ENCODE measurements at regions not wholly inside any gene's neighbourhood (a gene's known extent, or its start where the extent isn't known, plus 50 kb on each side); places are given as distances from the start of the nearest gene placed in this dataset.

DNA sequence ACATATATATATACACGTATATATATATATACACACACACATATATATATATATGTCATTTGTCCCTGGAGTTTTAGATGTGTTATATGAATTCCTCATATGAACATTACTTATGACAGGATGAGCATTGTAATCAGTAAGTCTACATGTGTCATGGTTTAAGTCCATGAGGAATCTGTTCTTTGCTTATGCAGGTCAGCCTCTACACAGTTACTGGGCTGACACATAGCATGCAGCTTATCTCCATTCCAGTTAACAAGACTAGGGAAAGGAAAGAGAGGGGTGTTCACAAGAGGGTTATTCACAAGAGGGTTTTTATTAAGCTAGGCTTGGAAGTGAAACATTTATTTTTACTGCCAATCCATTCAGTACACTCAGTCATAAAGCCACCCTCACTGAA, 226.7 kb downstream of the SNX13 start:
- POLR2A ChIA-PET: no interaction called here
- no peak overlapping the region for H2AFZ ChIP-seq (ENCODE audit: low read length)
- no peak for DNase-seq (ENCODE audit: low spot score)
- no peak overlapping the region for H3K4me3 ChIP-seq (ENCODE audit: low read depth, low read length, poor library complexity, severe bottlenecking)
- H3K79me2 ChIP-seq (ENCODE audit: insufficient read depth, low read depth, low read length): no peaks in the 10 kb centered on the region
- no peak overlapping the region for H3K27ac ChIP-seq (ENCODE audit: low read depth, low read length, poor library complexity, severe bottlenecking)
- no peaks in the 10 kb centered on the region for H3K36me3 ChIP-seq (ENCODE audit: insufficient read depth, low read length)
- CTCF ChIA-PET (ENCODE audit: unreplicated experiment): no interaction called here
- H3K9me2 ChIP-seq (ENCODE audit: insufficient read depth, low read length): no peaks in the 10 kb centered on the region
- no TSS peak for BruUV-seq (replicated peaks)
- H3K4me1 ChIP-seq (ENCODE audit: insufficient read depth, low read length, poor library complexity, severe bottlenecking): no peaks in the 10 kb centered on the region
- H3K4me2 ChIP-seq (ENCODE audit: low read length): no peak overlapping the region
- intact Hi-C loops (cut with micrococcal nuclease; ENCODE audit: unreplicated experiment): no loop called here
- no peaks in the 10 kb centered on the region for H4K20me1 ChIP-seq (ENCODE audit: insufficient read depth, low read length)
- no peak for TF ChIP-seq EZH2phosphoT487 (IDR thresholded peaks at IDR 0.05; ENCODE audit: borderline replicate concordance, low read depth, low read length)
- no peaks in the 10 kb centered on the region for H3K9me3 ChIP-seq (ENCODE audit: low read length)

DNA sequence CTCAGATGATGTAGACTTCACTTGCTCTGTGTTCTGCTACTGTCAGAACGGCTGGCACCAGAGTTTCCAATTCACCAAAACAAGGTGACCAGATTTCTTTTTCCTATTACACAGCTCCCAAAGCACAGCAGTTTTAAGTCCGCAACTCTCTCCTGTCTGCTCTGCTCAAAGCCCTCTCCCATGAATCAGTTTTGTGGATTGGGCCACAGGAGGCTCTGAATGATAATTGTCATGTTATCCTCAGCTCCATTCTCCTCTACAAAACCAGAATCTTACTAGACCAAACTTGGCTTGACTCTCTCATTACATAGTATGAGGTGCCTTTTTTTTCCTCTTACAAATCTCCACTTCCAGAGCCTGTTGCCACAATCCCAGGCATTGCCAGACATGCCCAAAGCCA, 223.5 kb downstream of the SNX13 start:
- CTCF ChIA-PET (ENCODE audit: unreplicated experiment): no interaction called here
- no peak for DNase-seq (ENCODE audit: low spot score)
- POLR2A ChIA-PET: interaction anchor here (0.6 to 0.7 kb wide), 3 partner anchors 16 to 430 kb away, joined by 3 read pairs; no protein-coding TSS in a partner anchor
- no peak for TF ChIP-seq EZH2phosphoT487 (IDR thresholded peaks at IDR 0.05; ENCODE audit: borderline replicate concordance, low read depth, low read length)
- TF ChIP-seq, protein P1, sequence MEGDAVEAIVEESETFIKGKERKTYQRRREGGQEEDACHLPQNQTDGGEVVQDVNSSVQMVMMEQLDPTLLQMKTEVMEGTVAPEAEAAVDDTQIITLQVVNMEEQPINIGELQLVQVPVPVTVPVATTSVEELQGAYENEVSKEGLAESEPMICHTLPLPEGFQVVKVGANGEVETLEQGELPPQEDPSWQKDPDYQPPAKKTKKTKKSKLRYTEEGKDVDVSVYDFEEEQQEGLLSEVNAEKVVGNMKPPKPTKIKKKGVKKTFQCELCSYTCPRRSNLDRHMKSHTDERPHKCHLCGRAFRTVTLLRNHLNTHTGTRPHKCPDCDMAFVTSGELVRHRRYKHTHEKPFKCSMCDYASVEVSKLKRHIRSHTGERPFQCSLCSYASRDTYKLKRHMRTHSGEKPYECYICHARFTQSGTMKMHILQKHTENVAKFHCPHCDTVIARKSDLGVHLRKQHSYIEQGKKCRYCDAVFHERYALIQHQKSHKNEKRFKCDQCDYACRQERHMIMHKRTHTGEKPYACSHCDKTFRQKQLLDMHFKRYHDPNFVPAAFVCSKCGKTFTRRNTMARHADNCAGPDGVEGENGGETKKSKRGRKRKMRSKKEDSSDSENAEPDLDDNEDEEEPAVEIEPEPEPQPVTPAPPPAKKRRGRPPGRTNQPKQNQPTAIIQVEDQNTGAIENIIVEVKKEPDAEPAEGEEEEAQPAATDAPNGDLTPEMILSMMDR (conservative IDR thresholded peaks at IDR 0.05; ENCODE audit: low read length): no peak
- Histone ChIP-seq H2AFZ (ENCODE audit: low read length) (no peak overlapping the region), H3K4me2 (ENCODE audit: low read length) (no peak overlapping the region), H3K79me2 (ENCODE audit: insufficient read depth, low read depth, low read length) (no peaks in the 10 kb centered on the region), H3K27ac (ENCODE audit: low read depth, low read length, poor library complexity, severe bottlenecking) (no peak overlapping the region), H3K4me3 (ENCODE audit: low read depth, low read length, poor library complexity, severe bottlenecking) (no peak overlapping the region), H3K9me3 (ENCODE audit: low read length) (no peaks in the 10 kb centered on the region), H3K9me2 (ENCODE audit: insufficient read depth, low read length) (no peaks in the 10 kb centered on the region), H3K36me3 (ENCODE audit: insufficient read depth, low read length) (no peaks in the 10 kb centered on the region), H3K4me1 (ENCODE audit: insufficient read depth, low read length, poor library complexity, severe bottlenecking) (no peaks in the 10 kb centered on the region), H4K20me1 (ENCODE audit: insufficient read depth, low read length) (no peaks in the 10 kb centered on the region)
- intact Hi-C loops (cut with micrococcal nuclease; ENCODE audit: unreplicated experiment): no loop called here
- BruUV-seq (replicated peaks): no TSS peak

DNA sequence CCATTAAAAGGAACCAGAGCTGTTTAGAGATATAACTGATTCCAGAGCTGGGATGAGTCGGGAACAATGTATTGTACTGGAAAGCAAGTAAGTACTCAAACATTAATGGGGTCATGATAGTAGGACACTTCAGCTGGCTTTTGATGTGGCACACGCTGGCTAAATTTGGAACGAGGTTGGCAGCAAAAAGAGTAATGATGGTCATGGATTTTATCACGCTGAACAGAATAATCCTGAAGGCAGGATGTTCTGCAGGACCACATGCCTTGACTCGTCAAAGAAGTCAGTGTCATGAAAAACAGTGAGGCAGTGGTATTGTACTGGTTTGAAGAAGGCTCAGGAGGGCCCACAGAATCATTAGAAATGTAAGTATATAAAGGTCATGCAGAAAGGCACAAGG, 220.3 kb downstream of the SNX13 start:
- ChIA-PET POLR2A (interaction anchor here (0.6 kb wide), 1 partner anchor 273 kb away, joined by 3 read pairs; no protein-coding TSS in a partner anchor), CTCF (ENCODE audit: unreplicated experiment) (no interaction called here)
- Histone ChIP-seq H2AFZ (ENCODE audit: low read length) (no peak overlapping the region), H4K20me1 (ENCODE audit: insufficient read depth, low read length) (no peaks in the 10 kb centered on the region), H3K36me3 (ENCODE audit: insufficient read depth, low read length) (no peaks in the 10 kb centered on the region), H3K9me2 (ENCODE audit: insufficient read depth, low read length) (no peaks in the 10 kb centered on the region), H3K9me3 (ENCODE audit: low read length) (no peaks in the 10 kb centered on the region), H3K4me3 (ENCODE audit: low read depth, low read length, poor library complexity, severe bottlenecking) (no peak overlapping the region), H3K27ac (ENCODE audit: low read depth, low read length, poor library complexity, severe bottlenecking) (no peak overlapping the region), H3K4me1 (ENCODE audit: insufficient read depth, low read length, poor library complexity, severe bottlenecking) (no peaks in the 10 kb centered on the region), H3K79me2 (ENCODE audit: insufficient read depth, low read depth, low read length) (no peaks in the 10 kb centered on the region), H3K4me2 (ENCODE audit: low read length) (no peak overlapping the region)
- TF ChIP-seq, protein P1 (conservative IDR thresholded peaks at IDR 0.05; ENCODE audit: low read length): no peak
- TF ChIP-seq EZH2phosphoT487 (IDR thresholded peaks at IDR 0.05; ENCODE audit: borderline replicate concordance, low read depth, low read length): no peak
- no peak for DNase-seq (ENCODE audit: low spot score)
- no TSS peak for BruUV-seq (replicated peaks)
- intact Hi-C loops (cut with micrococcal nuclease; ENCODE audit: unreplicated experiment): no loop called here

Measured in OCI-LY7 (cell line).